AG04450 (cell line): ENCODE measurements at regions not wholly inside any gene's neighbourhood (a gene's known extent, or its start where the extent isn't known, plus 50 kb on each side); places are given as distances from the start of the nearest gene placed in this dataset.

Experiments
- CTCF ChIA-PET: fragments of 300-600, 350-600 bp; formaldehyde crosslinking; extraction: SDS; loops from one replicate; lab custom pipeline; 2022; ENCODE audit warnings: antibody characterized with exemption, inconsistent platforms; lab: Charles Lee
- POLR2A ChIA-PET: fragments of 350-600 bp; formaldehyde crosslinking; extraction: SDS; loops from one replicate; lab custom pipeline; 2021; ENCODE audit warnings: antibody characterized with exemption, inconsistent platforms; lab: Yijun Ruan, JAX
- DNase-seq: peaks from one replicate; pipeline ENCODE4 v3.0.0-alpha.2; 2011; ENCODE audit warnings: low read depth, low spot score
- H3K27ac ChIP-seq: one replicate; pipeline ENCODE4 v1.5.1; 2012; ENCODE audit warnings: low read depth, low read length, control low read depth
- H3K27me3 ChIP-seq: one replicate; pipeline ENCODE4 v1.6.0; 2012; ENCODE audit warnings: low read length; ENCODE audit not compliant: control insufficient read depth, insufficient read depth
- H3K4me3 ChIP-seq: 2 replicates; pipeline ENCODE4 v1.5.1; 2011; ENCODE audit warnings: mild to moderate bottlenecking, low read depth, low read length, control low read depth
- H3K9me3 ChIP-seq: 2 replicates; pipeline ENCODE4 v1.5.1; 2012; ENCODE audit warnings: low read length; ENCODE audit not compliant: control insufficient read depth, insufficient read depth
- CTCF ChIP-seq: IDR thresholded peaks from 2 replicates; pipeline ENCODE4 v1.5.1; 2011; ENCODE audit warnings: low read depth, low read length, control low read depth, inconsistent platforms

- TF ChIP-seq CTCF: no peak
- H3K27ac ChIP-seq: no peak overlapping the region
- no peak for DNase-seq
- no peaks in the 10 kb centered on the region for H3K9me3 ChIP-seq
- H3K27me3 ChIP-seq: no peaks in the 10 kb centered on the region
- CTCF ChIA-PET: no interaction called here
- no peak overlapping the region for H3K4me3 ChIP-seq
- POLR2A ChIA-PET: no interaction called here
These were observed 159.5 kb downstream of the FOXG1 start for GRCh38 chr14:28926122-28926521.

DNA sequence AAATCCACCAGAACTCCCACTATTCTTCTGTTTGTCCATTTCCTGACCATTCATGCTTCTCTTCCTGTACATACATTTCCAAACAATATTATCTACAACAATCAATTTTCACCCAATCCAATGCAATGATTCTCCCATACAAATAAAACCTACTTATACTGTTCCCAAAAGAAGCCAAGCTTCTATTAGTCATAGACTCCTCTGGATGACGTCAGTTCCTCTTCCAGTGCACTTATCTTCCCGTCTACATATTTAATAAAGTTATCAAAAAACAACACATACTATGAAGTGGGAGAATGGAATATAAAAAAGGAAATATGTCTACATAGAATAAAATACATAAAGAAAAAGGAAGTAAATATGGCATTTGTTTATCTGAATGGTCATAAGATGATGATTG, 165.4 kb downstream of the FOXG1 start:
- TF ChIP-seq CTCF: no peak
- no peak for DNase-seq
- H3K9me3 ChIP-seq: no peaks in the 10 kb centered on the region
- no peaks in the 10 kb centered on the region for H3K27me3 ChIP-seq
- POLR2A ChIA-PET: no interaction called here
- no peak overlapping the region for H3K4me3 ChIP-seq
- CTCF ChIA-PET: no interaction called here
- no peak overlapping the region for H3K27ac ChIP-seq

DNA sequence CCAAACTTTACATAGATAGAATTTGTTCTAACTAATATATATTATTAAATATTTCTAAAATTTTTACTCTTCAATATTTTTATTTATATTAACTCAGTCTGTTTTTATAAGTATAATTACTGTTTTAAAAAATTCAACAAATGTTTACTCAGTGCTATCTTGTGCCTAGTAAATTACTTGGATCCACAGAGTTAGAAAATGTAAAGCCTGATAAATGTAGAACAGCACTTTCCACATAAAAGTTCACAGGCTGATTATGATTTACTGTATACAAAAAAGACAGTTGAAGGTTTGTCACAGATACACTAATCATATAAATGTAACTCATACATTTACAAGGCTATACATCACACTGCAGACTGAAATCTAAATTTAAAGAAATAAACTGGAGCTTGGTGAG, 170.0 kb downstream of the FOXG1 start:
- Histone ChIP-seq H3K9me3 (no peaks in the 10 kb centered on the region), H3K4me3 (no peak overlapping the region), H3K27me3 (no peaks in the 10 kb centered on the region), H3K27ac (no peak overlapping the region)
- TF ChIP-seq CTCF: no peak
- POLR2A ChIA-PET: no interaction called here
- CTCF ChIA-PET: no interaction called here
- DNase-seq: no peak

GRCh38 chr14:28941758-28942157, 175.2 kb downstream of the FOXG1 start:
- no peak for TF ChIP-seq CTCF
- POLR2A ChIA-PET: no interaction called here
- Histone ChIP-seq H3K4me3 (no peak overlapping the region), H3K27me3 (no peaks in the 10 kb centered on the region), H3K27ac (no peak overlapping the region), H3K9me3 (no peaks in the 10 kb centered on the region)
- DNase-seq: no peak
- CTCF ChIA-PET: no interaction called here

DNA sequence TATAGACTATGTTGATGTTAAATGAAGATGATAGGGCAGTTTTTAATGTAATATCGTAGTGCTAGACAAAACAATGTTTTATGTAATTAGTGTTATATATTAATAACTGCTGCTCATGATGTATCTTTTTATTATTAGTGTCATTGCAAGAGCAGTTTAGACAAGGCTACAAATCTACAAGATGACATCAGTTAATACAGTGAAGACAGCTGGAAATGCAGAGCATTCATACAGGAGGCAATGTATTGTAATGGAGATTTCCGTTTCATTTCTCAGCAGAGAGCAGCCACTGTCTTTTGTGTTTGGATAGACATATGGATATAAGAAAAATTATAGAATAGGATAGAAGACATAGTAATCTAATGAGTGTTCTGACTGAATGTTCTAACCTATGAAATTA, 178.0 kb downstream of the FOXG1 start:
- no peak overlapping the region for H3K4me3 ChIP-seq
- no peak overlapping the region for H3K27ac ChIP-seq
- no peaks in the 10 kb centered on the region for H3K27me3 ChIP-seq
- TF ChIP-seq CTCF: no peak
- DNase-seq: no peak
- POLR2A ChIA-PET: no interaction called here
- CTCF ChIA-PET: no interaction called here
- no peaks in the 10 kb centered on the region for H3K9me3 ChIP-seq
